A673 (cell line): ENCODE measurements at regions not wholly inside any gene's neighbourhood (a gene's known extent, or its start where the extent isn't known, plus 50 kb on each side); places are given as distances from the start of the nearest gene placed in this dataset.

Experiments
- CTCF ChIP-seq: fragments of 300-800, 200-600 bp; sonication (generic); conservative IDR thresholded peaks from 2 replicates; pipeline ENCODE4 v1.5.1; 2017; ENCODE audit warnings: low read depth, mild to moderate bottlenecking, antibody characterized with exemption, low read length, moderate library complexity, mixed read lengths
- EZH2 ChIP-seq: fragments of 200-600 bp; sonication (generic); IDR thresholded peaks from 2 replicates; pipeline ENCODE4 v1.6.1; 2017; ENCODE audit warnings: borderline replicate concordance, low read depth, mild to moderate bottlenecking, mixed read lengths, antibody characterized with exemption, low read length; ENCODE audit not compliant: poor library complexity, severe bottlenecking

GRCh38 chr21:19343711-19344110 is 940.1 kb upstream of the TMPRSS15 start:
- no peak for TF ChIP-seq CTCF
- TF ChIP-seq EZH2: no peak
